ENCODE measurements at regions not wholly inside any gene's neighbourhood (a gene's known extent, or its start where the extent isn't known, plus 50 kb on each side); places are given as distances from the start of the nearest gene placed in this dataset.

- H3K27ac ChIP-seq (replicated peaks): no peak overlapping the region
- TF ChIP-seq GABPA (IDR thresholded peaks at IDR 0.05; ENCODE audit: low read depth) (no peak), SPI1 (IDR thresholded peaks at IDR 0.05; ENCODE audit: borderline replicate concordance, low read depth) (no peak), REST (IDR thresholded peaks at IDR 0.05; ENCODE audit: insufficient replicate concordance, low read depth) (no peak), POLR2AphosphoS5 (IDR thresholded peaks at IDR 0.05; ENCODE audit: low read depth) (no peak)
- TF ChIP-seq, protein P1, sequence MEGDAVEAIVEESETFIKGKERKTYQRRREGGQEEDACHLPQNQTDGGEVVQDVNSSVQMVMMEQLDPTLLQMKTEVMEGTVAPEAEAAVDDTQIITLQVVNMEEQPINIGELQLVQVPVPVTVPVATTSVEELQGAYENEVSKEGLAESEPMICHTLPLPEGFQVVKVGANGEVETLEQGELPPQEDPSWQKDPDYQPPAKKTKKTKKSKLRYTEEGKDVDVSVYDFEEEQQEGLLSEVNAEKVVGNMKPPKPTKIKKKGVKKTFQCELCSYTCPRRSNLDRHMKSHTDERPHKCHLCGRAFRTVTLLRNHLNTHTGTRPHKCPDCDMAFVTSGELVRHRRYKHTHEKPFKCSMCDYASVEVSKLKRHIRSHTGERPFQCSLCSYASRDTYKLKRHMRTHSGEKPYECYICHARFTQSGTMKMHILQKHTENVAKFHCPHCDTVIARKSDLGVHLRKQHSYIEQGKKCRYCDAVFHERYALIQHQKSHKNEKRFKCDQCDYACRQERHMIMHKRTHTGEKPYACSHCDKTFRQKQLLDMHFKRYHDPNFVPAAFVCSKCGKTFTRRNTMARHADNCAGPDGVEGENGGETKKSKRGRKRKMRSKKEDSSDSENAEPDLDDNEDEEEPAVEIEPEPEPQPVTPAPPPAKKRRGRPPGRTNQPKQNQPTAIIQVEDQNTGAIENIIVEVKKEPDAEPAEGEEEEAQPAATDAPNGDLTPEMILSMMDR (IDR thresholded peaks at IDR 0.05; ENCODE audit: insufficient read depth, low read length): no peak
These were observed 195.7 kb upstream of the FOXQ1 start for GRCh38 chr6:1116149-1116548.

GRCh38 chr6:1113916-1114540 is 197.9 kb upstream of the FOXQ1 start:
- Histone ChIP-seq H3K27me3 (ENCODE audit: insufficient read depth, poor library complexity, severe bottlenecking) (peaks cover 2% of the 10 kb centered on the region), H3K27ac (replicated peaks) (no peak overlapping the region), H3K4me3 (replicated peaks; ENCODE audit: insufficient read depth, low read length) (no peak overlapping the region)
- DNase-seq (ENCODE audit: low read depth in 1 of 2, low spot score in 1 of 2): no peak
- no peak for TF ChIP-seq POLR2AphosphoS5 (IDR thresholded peaks at IDR 0.05; ENCODE audit: low read depth)
- no peak for TF ChIP-seq SPI1 (IDR thresholded peaks at IDR 0.05; ENCODE audit: borderline replicate concordance, low read depth)
- TF ChIP-seq, protein P1 (IDR thresholded peaks at IDR 0.05; ENCODE audit: insufficient read depth, low read length): no peak
- no peak for TF ChIP-seq REST (IDR thresholded peaks at IDR 0.05; ENCODE audit: insufficient replicate concordance, low read depth)
- TF ChIP-seq GABPA (IDR thresholded peaks at IDR 0.05; ENCODE audit: low read depth): no peak

More at GRCh38 chr6:1116149-1116548, 195.7 kb upstream of the FOXQ1 start:
- no peak for DNase-seq (ENCODE audit: low read depth in 1 of 2, low spot score in 1 of 2)
- no peak overlapping the region for H3K4me3 ChIP-seq (replicated peaks; ENCODE audit: insufficient read depth, low read length)
- H3K27me3 ChIP-seq (ENCODE audit: insufficient read depth, poor library complexity, severe bottlenecking): peaks cover 4% of the 10 kb centered on the region

DNA sequence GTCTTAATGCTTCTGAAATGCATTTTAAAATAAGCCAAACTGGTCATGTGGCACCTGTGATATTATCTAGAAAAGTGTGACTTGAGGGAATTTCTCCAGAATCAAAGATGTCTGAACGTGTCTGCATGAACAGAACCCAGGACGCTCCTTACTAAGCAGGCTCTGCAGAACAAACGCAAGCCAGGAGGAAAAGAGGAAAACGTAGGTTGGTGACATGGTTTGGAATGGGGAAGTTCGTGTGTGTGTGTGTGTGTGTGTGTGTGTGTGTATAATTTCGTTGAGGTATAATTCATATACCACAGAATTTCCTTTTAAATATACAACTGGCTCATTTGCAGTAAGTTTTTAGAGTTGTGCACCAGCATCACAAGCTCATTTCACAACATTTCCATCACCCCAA is 200.5 kb upstream of the FOXQ1 start:
- no peak for DNase-seq (ENCODE audit: low read depth in 1 of 2, low spot score in 1 of 2)
- TF ChIP-seq GABPA (IDR thresholded peaks at IDR 0.05; ENCODE audit: low read depth) (no peak), REST (IDR thresholded peaks at IDR 0.05; ENCODE audit: insufficient replicate concordance, low read depth) (no peak), POLR2AphosphoS5 (IDR thresholded peaks at IDR 0.05; ENCODE audit: low read depth) (no peak)
- TF ChIP-seq, protein P1 (IDR thresholded peaks at IDR 0.05; ENCODE audit: insufficient read depth, low read length): no peak
- no peaks in the 10 kb centered on the region for H3K27me3 ChIP-seq (ENCODE audit: insufficient read depth, poor library complexity, severe bottlenecking)
- H3K4me3 ChIP-seq (replicated peaks; ENCODE audit: insufficient read depth, low read length): no peak overlapping the region
- H3K27ac ChIP-seq (replicated peaks): no peak overlapping the region

All from HL-60 (cell line).